ENCODE measurements at regions not wholly inside any gene's neighbourhood (a gene's known extent, or its start where the extent isn't known, plus 50 kb on each side); places are given as distances from the start of the nearest gene placed in this dataset.

GRCh38 chr22:48323746-48324145 lies 1503.9 kb downstream of the BRD1 start:
- Histone ChIP-seq H3K9me1 (ENCODE audit: insufficient read depth, low read length) (no peaks in the 10 kb centered on the region), H2BK5ac (ENCODE audit: low read depth, low read length, poor library complexity, severe bottlenecking) (no peak overlapping the region), H2BK20ac (ENCODE audit: low read depth, low read length) (no peak overlapping the region), H3K9ac (ENCODE audit: low read depth, low read length) (no peak overlapping the region), H3K18ac (ENCODE audit: low read depth, low read length) (no peak overlapping the region), H2AK9ac (replicated peaks; ENCODE audit: low read depth, low read length, poor library complexity) (no peak overlapping the region), H4K20me1 (ENCODE audit: insufficient read depth, low read length) (no peaks in the 10 kb centered on the region), H3K14ac (replicated peaks; ENCODE audit: low read depth, low read length) (no peak overlapping the region), H3K23ac (ENCODE audit: low read depth, low read length) (no peak overlapping the region), H2AFZ (replicated peaks; ENCODE audit: low read length, poor library complexity) (no peak overlapping the region), H2BK15ac (ENCODE audit: low read depth, low read length) (no peak overlapping the region), H3K27me3 (ENCODE audit: control insufficient read depth, insufficient read depth, low read length) (no peaks in the 10 kb centered on the region), H3K4me2 (ENCODE audit: low read depth, low read length) (no peak overlapping the region), H4K5ac (ENCODE audit: low read depth, low read length) (no peak overlapping the region), H2AK5ac (ENCODE audit: low read depth, low read length) (no peak overlapping the region), H4K8ac (ENCODE audit: low read depth in 2 of 2, low read length in 2 of 2) (no peak overlapping the region), H3K36me3 (ENCODE audit: control insufficient read depth, insufficient read depth, low read length) (no peaks in the 10 kb centered on the region), H2BK120ac (ENCODE audit: low read depth, low read length) (no peak overlapping the region), H3K27ac (ENCODE audit: insufficient read depth, low read length) (no peak overlapping the region), H3K4me3 (ENCODE audit: insufficient read depth, low read depth, low read length) (no peak overlapping the region), H3K4ac (ENCODE audit: low read depth, low read length) (no peak overlapping the region), H3K56ac (ENCODE audit: extremely low read depth, insufficient read depth, low read length) (no peak overlapping the region), H3K9me3 (ENCODE audit: control insufficient read depth, insufficient read depth, low read length) (peaks cover 33% of the 10 kb centered on the region), H3K4me1 (ENCODE audit: control insufficient read depth, insufficient read depth, low read length) (no peaks in the 10 kb centered on the region), H3K79me1 (ENCODE audit: low read depth in 1 of 2, low read length in 2 of 2) (no peaks in the 10 kb centered on the region), H4K91ac (ENCODE audit: insufficient read depth, low read depth, low read length) (no peak overlapping the region)
- in situ Hi-C loops (cut with MboI; ENCODE audit: low sequenced_read_pairs) (no loop called here), dilution Hi-C loops (cut with HindIII; ENCODE audit: low sequenced_read_pairs, unreplicated experiment) (no loop called here), intact Hi-C loops (cut with micrococcal nuclease) (no loop called here)
- ChIA-PET CTCF (no interaction called here), POLR2A (ENCODE audit: unreplicated experiment) (no interaction called here)
- no peak for ATAC-seq (ENCODE audit: low read depth)
- BruUV-seq (replicated peaks): no TSS peak
- TF ChIP-seq RFX5 (IDR thresholded peaks at IDR 0.05; ENCODE audit: low read depth, low read length) (no peak), BHLHE40 (IDR thresholded peaks at IDR 0.05; ENCODE audit: low read depth, low read length) (no peak), MXI1 (IDR thresholded peaks at IDR 0.05; ENCODE audit: borderline replicate concordance, low read depth, low read length) (no peak), RAD21 (IDR thresholded peaks at IDR 0.05; ENCODE audit: low read length) (no peak), CTCF (conservative IDR thresholded peaks at IDR 0.05; ENCODE audit: low read depth, low read length) (no peak), NFE2L2 (IDR thresholded peaks at IDR 0.05; ENCODE audit: low read depth, low read length) (no peak), FOS (IDR thresholded peaks at IDR 0.05; ENCODE audit: low read depth, low read length) (no peak), CHD1 (IDR thresholded peaks at IDR 0.05; ENCODE audit: low read depth, low read length) (no peak), MAZ (IDR thresholded peaks at IDR 0.05; ENCODE audit: borderline replicate concordance, low read depth, low read length) (no peak)
- TF ChIP-seq, protein P1, sequence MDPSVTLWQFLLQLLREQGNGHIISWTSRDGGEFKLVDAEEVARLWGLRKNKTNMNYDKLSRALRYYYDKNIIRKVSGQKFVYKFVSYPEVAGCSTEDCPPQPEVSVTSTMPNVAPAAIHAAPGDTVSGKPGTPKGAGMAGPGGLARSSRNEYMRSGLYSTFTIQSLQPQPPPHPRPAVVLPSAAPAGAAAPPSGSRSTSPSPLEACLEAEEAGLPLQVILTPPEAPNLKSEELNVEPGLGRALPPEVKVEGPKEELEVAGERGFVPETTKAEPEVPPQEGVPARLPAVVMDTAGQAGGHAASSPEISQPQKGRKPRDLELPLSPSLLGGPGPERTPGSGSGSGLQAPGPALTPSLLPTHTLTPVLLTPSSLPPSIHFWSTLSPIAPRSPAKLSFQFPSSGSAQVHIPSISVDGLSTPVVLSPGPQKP (IDR thresholded peaks at IDR 0.05; ENCODE audit: borderline replicate concordance, low read depth, low read length): no peak
- TF ChIP-seq, protein P2, sequence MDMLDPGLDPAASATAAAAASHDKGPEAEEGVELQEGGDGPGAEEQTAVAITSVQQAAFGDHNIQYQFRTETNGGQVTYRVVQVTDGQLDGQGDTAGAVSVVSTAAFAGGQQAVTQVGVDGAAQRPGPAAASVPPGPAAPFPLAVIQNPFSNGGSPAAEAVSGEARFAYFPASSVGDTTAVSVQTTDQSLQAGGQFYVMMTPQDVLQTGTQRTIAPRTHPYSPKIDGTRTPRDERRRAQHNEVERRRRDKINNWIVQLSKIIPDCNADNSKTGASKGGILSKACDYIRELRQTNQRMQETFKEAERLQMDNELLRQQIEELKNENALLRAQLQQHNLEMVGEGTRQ (IDR thresholded peaks at IDR 0.05; ENCODE audit: low read depth, low read length): no peak
- WGBS, 2 experiments (ENCODE audit: extremely low coverage in 2 of 2, insufficient read length in 1 of 2): no CpG with 5 or more reads among the region's 7 CpGs
- DNase-seq: no peak

Data from IMR-90 (cell line).